Neural progenitor cell (in vitro differentiated cells): ENCODE measurements at regions not wholly inside any gene's neighbourhood (a gene's known extent, or its start where the extent isn't known, plus 50 kb on each side); places are given as distances from the start of the nearest gene placed in this dataset.

ENCODE experiments used
- EZH2 ChIP-seq: fragments of 200-600 bp; sonication (generic); IDR thresholded peaks from 2 replicates; pipeline ENCODE4 v1.6.1; 2017; ENCODE audit warnings: antibody characterized with exemption, mild to moderate bottlenecking, moderate library complexity
- EZH2phosphoT487 ChIP-seq: fragments of 200-600 bp; sonication (generic); IDR thresholded peaks from 2 replicates; pipeline ENCODE4 v1.6.1; 2017; ENCODE audit warnings: antibody characterized with exemption
- TF ChIP-seq, protein P1 (sequence below): fragments of 200-600 bp; sonication (generic); IDR thresholded peaks from 2 replicates; pipeline ENCODE4 v1.5.1; 2017; ENCODE audit warnings: antibody characterized with exemption, mild to moderate bottlenecking

DNA sequence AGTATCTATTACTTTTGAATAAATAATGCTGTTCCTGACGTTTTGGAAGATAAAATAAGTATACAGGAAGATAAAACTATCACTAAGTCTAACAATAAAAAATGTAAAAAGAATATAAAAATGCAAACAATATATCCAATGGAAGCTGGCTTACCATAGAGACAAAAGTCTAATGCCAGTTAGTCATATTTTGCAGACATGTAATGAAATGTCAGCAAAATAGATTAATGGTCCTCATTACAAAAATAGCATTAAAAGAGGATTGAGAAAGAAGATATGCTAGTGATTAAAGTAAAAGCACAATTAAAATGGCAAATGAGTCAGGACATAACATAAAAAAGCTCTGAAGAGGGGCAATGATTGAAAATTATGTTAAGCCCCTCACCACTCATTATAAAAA, 265.0 kb downstream of the MMUT start:
- TF ChIP-seq EZH2phosphoT487 (no peak), EZH2 (no peak)
- TF ChIP-seq, protein P1, sequence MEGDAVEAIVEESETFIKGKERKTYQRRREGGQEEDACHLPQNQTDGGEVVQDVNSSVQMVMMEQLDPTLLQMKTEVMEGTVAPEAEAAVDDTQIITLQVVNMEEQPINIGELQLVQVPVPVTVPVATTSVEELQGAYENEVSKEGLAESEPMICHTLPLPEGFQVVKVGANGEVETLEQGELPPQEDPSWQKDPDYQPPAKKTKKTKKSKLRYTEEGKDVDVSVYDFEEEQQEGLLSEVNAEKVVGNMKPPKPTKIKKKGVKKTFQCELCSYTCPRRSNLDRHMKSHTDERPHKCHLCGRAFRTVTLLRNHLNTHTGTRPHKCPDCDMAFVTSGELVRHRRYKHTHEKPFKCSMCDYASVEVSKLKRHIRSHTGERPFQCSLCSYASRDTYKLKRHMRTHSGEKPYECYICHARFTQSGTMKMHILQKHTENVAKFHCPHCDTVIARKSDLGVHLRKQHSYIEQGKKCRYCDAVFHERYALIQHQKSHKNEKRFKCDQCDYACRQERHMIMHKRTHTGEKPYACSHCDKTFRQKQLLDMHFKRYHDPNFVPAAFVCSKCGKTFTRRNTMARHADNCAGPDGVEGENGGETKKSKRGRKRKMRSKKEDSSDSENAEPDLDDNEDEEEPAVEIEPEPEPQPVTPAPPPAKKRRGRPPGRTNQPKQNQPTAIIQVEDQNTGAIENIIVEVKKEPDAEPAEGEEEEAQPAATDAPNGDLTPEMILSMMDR: no peak
